AG04450 (cell line): ENCODE measurements at regions not wholly inside any gene's neighbourhood (a gene's known extent, or its start where the extent isn't known, plus 50 kb on each side); places are given as distances from the start of the nearest gene placed in this dataset.

Experiments
- CTCF ChIA-PET: fragments of 300-600, 350-600 bp; formaldehyde crosslinking; extraction: SDS; loops from one replicate; lab custom pipeline; 2022; ENCODE audit warnings: antibody characterized with exemption, inconsistent platforms; lab: Charles Lee
- POLR2A ChIA-PET: fragments of 350-600 bp; formaldehyde crosslinking; extraction: SDS; loops from one replicate; lab custom pipeline; 2021; ENCODE audit warnings: antibody characterized with exemption, inconsistent platforms; lab: Yijun Ruan, JAX
- DNase-seq: peaks from one replicate; pipeline ENCODE4 v3.0.0-alpha.2; 2011; ENCODE audit warnings: low read depth, low spot score
- H3K27ac ChIP-seq: one replicate; pipeline ENCODE4 v1.5.1; 2012; ENCODE audit warnings: low read depth, low read length, control low read depth
- H3K27me3 ChIP-seq: one replicate; pipeline ENCODE4 v1.6.0; 2012; ENCODE audit warnings: low read length; ENCODE audit not compliant: control insufficient read depth, insufficient read depth
- H3K4me3 ChIP-seq: 2 replicates; pipeline ENCODE4 v1.5.1; 2011; ENCODE audit warnings: mild to moderate bottlenecking, low read depth, low read length, control low read depth
- H3K9me3 ChIP-seq: 2 replicates; pipeline ENCODE4 v1.5.1; 2012; ENCODE audit warnings: low read length; ENCODE audit not compliant: control insufficient read depth, insufficient read depth
- CTCF ChIP-seq: IDR thresholded peaks from 2 replicates; pipeline ENCODE4 v1.5.1; 2011; ENCODE audit warnings: low read depth, low read length, control low read depth, inconsistent platforms

GRCh38 chr16:58970775-58971174, 236.7 kb upstream of the GOT2 start:
- H3K9me3 ChIP-seq = peaks cover 5% of the 10 kb centered on the region; the same call in 1 of the 2 replicates
- no peak for DNase-seq
- no peak overlapping the region for H3K4me3 ChIP-seq
- ChIA-PET CTCF (no interaction called here), POLR2A (no interaction called here)
- H3K27me3 ChIP-seq = no peaks in the 10 kb centered on the region
- no peak overlapping the region for H3K27ac ChIP-seq
- no peak for TF ChIP-seq CTCF

GRCh38 chr16:58963479-58963878, 229.4 kb upstream of the GOT2 start:
- Histone ChIP-seq H3K4me3 (no peak overlapping the region), H3K27ac (no peak overlapping the region), H3K27me3 (no peaks in the 10 kb centered on the region), H3K9me3 (no peaks in the 10 kb centered on the region)
- no peak for TF ChIP-seq CTCF
- ChIA-PET POLR2A (no interaction called here), CTCF (no interaction called here)
- no peak for DNase-seq

GRCh38 chr16:58962811-58963210, 228.7 kb upstream of the GOT2 start:
- CTCF ChIA-PET = no interaction called here
- no peak for TF ChIP-seq CTCF
- POLR2A ChIA-PET = no interaction called here

GRCh38 chr16:58960484-58960883, 226.4 kb upstream of the GOT2 start:
- ChIA-PET POLR2A (no interaction called here), CTCF (no interaction called here)
- Histone ChIP-seq H3K4me3 (no peak overlapping the region), H3K9me3 (no peaks in the 10 kb centered on the region), H3K27ac (no peak overlapping the region), H3K27me3 (no peaks in the 10 kb centered on the region)
- no peak for TF ChIP-seq CTCF
- no peak for DNase-seq

More at GRCh38 chr16:58962811-58963210, 228.7 kb upstream of the GOT2 start:
- H3K4me3 ChIP-seq = no peak overlapping the region
- DNase-seq = no peak
- no peak overlapping the region for H3K27ac ChIP-seq
- no peaks in the 10 kb centered on the region for H3K27me3 ChIP-seq
- no peaks in the 10 kb centered on the region for H3K9me3 ChIP-seq

GRCh38 chr16:58960034-58960433, 225.9 kb upstream of the GOT2 start:
- Histone ChIP-seq H3K9me3 (no peaks in the 10 kb centered on the region), H3K4me3 (no peak overlapping the region), H3K27me3 (no peaks in the 10 kb centered on the region), H3K27ac (no peak overlapping the region)
- ChIA-PET POLR2A (no interaction called here), CTCF (no interaction called here)
- no peak for DNase-seq
- no peak for TF ChIP-seq CTCF
